Erythroblast (primary cell): ENCODE measurements at regions not wholly inside any gene's neighbourhood (a gene's known extent, or its start where the extent isn't known, plus 50 kb on each side); places are given as distances from the start of the nearest gene placed in this dataset.

Experiments used
- DNase-seq, 2 experiments: peaks; one replicate each; lab custom pipeline; 2025; lab: John Stamatoyannopoulos, UW
- GATA1 ChIP-seq: IDR thresholded peaks from 2 replicates; pipeline ENCODE4 v1.6.1; 2011; ENCODE audit warnings: low read depth, mild to moderate bottlenecking, control low read depth, low read length, moderate library complexity
- POLR2A ChIP-seq: IDR thresholded peaks from 2 replicates; pipeline ENCODE4 v1.6.1; 2011; ENCODE audit warnings: mild to moderate bottlenecking, low read length

DNA sequence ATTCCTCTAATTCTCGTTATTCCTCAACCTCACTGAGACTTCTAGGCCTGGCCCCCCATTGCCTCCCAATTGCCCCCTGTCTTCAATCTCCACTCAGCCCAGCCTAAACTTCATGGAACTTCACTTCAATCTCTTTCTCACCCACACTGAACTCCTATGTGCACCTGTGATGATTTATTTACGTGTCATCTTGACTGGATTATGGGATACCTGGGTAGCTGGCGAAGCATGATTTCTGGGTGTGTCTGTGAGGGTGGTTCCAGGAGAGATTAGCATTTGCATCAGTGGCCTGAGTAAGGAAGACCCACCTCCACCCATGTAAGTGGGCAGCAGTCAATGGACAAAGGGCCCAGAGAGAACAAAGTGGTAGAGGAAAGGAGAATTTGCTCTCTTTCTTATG, 587.0 kb downstream of the NPHP4 start:
- DNase-seq: no peak
- TF ChIP-seq GATA1 (no peak), POLR2A (no peak)

DNA sequence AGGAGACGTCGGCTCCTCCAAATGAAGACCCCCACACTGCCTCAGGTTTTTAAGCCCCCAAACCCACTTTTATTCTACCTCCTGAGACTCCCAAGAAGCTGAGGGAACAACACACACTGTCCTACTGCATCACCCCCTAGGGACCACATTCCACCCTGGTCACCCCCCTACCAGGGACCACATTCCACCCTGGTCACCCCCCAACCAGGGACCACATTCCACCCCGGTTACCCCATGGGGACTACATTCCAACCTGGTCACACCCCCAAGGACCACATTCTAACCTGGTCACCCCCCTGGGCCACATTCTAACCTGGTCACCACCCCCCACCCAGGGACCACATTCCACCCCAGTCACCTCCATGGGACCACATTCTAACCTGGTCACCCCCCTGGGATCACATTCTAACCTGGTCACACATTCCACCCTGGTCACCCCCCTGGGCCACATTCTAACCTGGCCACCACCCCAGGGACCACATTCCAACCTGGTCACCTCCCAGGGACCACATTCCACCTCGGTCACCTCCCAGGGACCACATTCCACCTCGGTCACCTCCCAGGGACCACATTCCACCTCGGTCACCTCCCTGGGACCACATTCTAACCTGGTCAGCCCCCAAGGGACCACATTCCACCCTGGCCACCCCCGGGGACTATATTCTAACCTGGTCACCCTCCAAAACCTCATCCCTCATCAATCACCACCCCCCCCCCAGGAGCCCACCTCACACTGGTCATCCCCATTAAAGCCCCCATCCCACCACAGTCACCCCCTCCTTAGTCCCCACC, 587.6 kb downstream of the NPHP4 start:
- TF ChIP-seq GATA1 (no peak), POLR2A (no peak)
- no peak for DNase-seq

GRCh38 chr1:5403935-5404334, 588.3 kb downstream of the NPHP4 start:
- no peak for DNase-seq
- TF ChIP-seq POLR2A (no peak), GATA1 (no peak)

GRCh38 chr1:5402618-5403017, 589.6 kb downstream of the NPHP4 start:
- no peak for TF ChIP-seq POLR2A
- no peak for TF ChIP-seq GATA1
- no peak for DNase-seq

DNA sequence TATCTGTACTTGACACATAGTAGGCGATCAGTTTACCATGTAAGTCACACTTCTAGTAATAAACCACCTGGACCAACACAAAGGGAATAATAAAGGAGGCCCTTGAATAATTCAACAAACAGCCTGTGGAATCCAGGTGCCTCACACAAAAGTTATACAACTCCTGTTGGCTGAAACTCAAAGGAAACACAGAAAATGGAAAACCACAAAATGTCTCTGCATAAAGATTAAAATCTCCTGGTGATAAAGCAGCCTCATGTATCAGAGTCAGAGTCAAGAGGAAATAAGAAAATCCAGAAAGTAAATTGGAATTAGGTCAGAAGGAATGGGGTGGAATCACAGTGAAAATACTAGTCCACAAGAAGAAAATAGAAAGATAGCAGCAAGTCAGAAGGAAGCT, 592.5 kb downstream of the NPHP4 start:
- no peak for TF ChIP-seq POLR2A
- no peak for TF ChIP-seq GATA1
- no peak for DNase-seq

GRCh38 chr1:5396593-5396992, 595.6 kb downstream of the NPHP4 start:
- no peak for DNase-seq
- TF ChIP-seq GATA1: no peak
- no peak for TF ChIP-seq POLR2A

DNA sequence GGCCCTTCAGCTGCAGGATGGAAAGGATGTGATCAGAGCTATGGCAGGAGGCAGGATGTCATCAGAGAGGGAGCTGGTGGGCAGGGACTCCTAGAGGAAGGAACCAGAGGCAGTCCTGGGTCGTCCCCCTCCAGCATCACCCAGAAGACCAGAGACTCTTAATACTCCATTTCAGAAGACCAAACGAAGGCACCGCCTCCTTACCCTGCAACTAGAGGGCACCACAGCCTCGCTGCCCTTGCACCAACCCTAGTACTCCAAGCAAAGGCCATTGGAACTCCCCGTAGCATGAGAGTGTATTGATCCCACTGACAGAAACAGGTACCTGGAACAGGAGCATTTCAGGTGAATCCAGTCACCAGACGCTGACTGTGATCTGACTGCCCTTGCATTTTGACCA, 598.1 kb downstream of the NPHP4 start:
- DNase-seq: no peak

DNA sequence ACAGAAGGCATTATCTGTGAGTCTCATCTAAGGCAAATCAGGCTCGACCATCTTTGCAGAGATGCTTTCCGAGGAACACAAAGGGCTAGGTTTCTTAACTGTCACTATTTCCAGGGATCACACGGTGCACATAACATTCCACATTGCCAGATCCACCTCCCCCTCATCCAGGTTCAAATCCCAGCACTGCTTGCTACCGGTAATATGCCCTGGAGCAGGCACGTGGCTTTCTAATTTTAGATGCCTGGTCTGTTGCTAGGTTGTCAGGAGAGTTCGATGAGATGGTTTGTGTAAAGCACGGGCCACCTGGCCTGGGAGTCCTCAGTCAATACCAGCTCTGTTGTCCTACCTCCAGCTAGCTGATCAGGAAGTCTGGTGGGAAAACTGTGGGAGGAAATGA, 598.6 kb downstream of the NPHP4 start:
- DNase-seq: no peak
- TF ChIP-seq POLR2A: no peak
- no peak for TF ChIP-seq GATA1

More for the DNA sequence above, 598.1 kb downstream of the NPHP4 start:
- no peak for TF ChIP-seq GATA1
- no peak for TF ChIP-seq POLR2A

DNA sequence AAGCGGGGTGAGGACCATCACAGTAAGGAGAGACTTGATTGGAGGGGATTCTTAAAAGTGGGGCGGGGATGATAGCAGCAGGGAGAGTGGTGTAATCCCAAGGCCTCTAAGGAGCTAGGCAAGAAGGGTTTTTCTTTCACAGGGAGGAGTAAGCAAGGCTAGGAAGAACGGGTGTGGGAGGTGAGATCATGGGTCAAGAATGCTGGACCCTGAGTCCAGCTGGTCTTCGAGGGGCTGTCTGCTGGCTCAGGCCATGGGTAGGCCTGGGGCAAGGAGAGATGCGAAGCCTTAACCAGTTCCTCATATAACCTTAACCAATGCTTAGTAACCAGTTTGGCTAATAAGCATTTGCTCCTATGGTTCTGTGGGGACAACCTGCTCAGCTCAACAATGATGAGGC, 599.1 kb downstream of the NPHP4 start:
- TF ChIP-seq POLR2A (no peak), GATA1 (no peak)
- DNase-seq: no peak

DNA sequence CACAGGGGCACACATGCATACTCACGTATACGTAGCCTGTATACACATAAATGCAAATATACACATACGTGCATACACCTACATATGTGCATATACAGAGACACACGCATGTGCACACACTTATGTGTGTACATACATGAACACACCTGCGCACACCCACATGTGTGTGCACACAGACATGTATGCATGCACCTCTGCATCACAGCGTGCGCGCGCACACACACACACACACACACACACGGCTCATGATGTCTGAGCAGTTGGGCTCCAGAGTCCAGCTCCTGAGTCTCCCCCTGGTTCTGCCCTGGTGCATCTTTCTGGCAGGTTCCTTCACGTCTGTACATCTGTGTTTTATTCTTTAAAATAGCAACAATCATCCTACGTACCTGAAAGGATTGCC, 600.5 kb downstream of the NPHP4 start:
- no peak for DNase-seq
- TF ChIP-seq POLR2A (no peak), GATA1 (no peak)

DNA sequence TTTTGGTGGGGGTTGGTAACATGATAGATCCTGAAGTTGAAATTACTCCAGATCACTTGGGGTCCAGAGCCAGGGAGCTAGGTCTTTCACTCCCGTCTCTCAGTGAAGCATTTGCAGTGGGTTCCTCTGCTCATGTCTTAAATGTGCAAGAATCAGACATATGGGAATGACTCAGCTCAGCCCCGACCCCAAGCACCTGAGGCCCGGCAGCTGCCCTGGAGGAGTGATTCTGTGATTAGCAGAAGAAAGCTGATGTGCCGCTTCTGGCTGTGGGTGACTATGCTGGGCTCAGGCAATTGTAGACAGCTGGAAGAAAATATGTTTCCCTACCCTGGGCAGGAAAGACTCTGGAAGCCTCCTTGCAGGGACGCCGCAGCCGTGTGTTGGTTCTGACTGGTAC, 601.7 kb downstream of the NPHP4 start:
- no peak for DNase-seq
- TF ChIP-seq GATA1 (no peak), POLR2A (no peak)

- TF ChIP-seq POLR2A (no peak), GATA1 (no peak)
- DNase-seq: no peak
Observed at GRCh38 chr1:5389101-5389885, 602.9 kb downstream of the NPHP4 start.

DNA sequence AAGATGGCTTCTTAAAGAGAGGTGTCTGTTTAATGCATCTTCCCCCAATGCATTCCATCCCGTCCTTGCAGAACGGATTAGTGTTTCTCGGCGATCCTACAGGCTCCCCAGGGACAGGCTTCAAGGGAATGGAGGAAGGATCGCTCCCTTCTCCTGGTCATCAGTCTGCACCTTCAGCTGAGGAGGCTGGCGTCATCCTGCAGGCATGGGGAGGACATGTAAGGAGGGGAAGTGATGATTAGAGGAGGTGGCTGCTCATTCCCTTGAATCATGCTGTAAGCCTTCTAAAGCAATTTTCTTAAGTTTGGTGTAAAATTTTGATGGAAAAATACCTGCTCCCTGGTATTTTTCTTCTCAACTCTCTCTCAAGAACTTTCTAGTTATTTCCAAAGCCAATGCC, 603.6 kb downstream of the NPHP4 start:
- no peak for DNase-seq
- TF ChIP-seq POLR2A: no peak
- no peak for TF ChIP-seq GATA1

DNA sequence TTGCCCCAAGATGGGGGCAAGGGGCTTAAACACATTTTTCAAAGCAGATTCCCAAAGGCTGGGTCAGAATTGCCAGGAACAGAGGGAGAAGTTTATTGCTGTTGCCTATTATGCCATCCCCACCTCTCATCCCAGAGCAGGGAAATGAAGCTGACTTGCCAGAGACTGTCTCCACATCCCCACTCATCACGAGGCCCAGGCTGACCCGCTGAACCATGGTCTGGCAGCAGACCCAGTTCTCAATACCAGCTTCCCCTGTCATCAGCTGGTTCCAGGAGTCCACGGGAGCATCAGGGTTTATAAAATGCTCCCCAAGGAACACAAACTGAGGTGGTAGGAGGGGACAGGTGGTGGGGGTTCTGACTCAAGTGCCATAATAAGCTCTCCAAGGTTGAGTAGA, 605.9 kb downstream of the NPHP4 start:
- TF ChIP-seq POLR2A (no peak), GATA1 (no peak)

DNA sequence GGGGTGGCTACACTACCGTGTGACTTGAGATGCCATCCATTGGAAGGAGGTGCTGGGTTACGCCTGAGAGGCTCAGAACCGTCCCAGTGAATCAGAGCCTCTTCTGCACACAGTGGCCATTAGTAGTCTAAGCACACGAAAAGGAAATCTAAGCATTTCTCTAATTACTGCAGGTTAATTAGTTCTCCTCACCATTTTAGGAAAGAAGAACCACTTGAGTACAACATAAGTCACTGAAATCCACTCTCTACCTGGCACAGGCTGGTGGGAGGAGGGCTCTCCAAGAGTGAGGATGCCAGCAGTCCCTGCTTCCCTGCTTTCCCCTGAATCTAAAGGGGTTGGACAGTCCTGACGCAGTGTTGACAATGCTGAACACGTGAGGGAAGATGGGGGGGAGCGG, 606.3 kb downstream of the NPHP4 start:
- no peak for DNase-seq
- TF ChIP-seq GATA1 (no peak), POLR2A (no peak)

More for the DNA sequence above, 605.9 kb downstream of the NPHP4 start:
- no peak for DNase-seq
